Motor neuron (in vitro differentiated cells): ENCODE measurements at regions not wholly inside any gene's neighbourhood (a gene's known extent, or its start where the extent isn't known, plus 50 kb on each side); places are given as distances from the start of the nearest gene placed in this dataset.

Source experiments
- ATAC-seq, 8 experiments: fragments of 200-7000 bp; cut with Tn5 transposase; replicated peaks in 6 of 8; 2 replicates each; pipeline ENCODE4 v1.8.0; 2021; ENCODE audit warnings: mild to moderate bottlenecking in 8 of 8, moderate library complexity in 8 of 8
- H3K27ac ChIP-seq, 2 donors: fragments of 250-450 bp; sonication (Bioruptor Pico); 2 replicates each; pipeline ENCODE4 v1.9.0; 2021; ENCODE audit warnings: antibody characterized with exemption in 2 of 2, mild to moderate bottlenecking in 2 of 2, moderate library complexity in 1 of 2
- H3K4me1 ChIP-seq, 2 donors: fragments of 250-450 bp; sonication (Bioruptor Pico); replicated peaks in 1 of 2; 2 replicates each; pipeline ENCODE4 v1.6.1; 2021; ENCODE audit warnings: antibody characterized with exemption in 2 of 2, mild to moderate bottlenecking in 2 of 2, moderate library complexity in 1 of 2
- H3K4me3 ChIP-seq, 5 donors: fragments of 250-450 bp; sonication (Bioruptor Pico); 2 replicates each; pipeline ENCODE4 v1.9.0; 2021; ENCODE audit warnings: antibody characterized with exemption in 5 of 5, mild to moderate bottlenecking in 5 of 5, moderate library complexity in 4 of 5
- WGBS, 10 experiments: fragments of 450-650 bp; shearing (Covaris generic); methylation state at CpG; one replicate each; pipeline ENCODE4 v1.0.0; 2022; 5-methylcytosine and 5-hydroxymethylcytosine counted together
- in situ Hi-C, 9 experiments: fragments of 400-800 bp; cut with MboI; loops; one replicate each; pipeline ENCODE4 v1.15.0; 2021; ENCODE audit warnings: low sequenced_read_pairs in 9 of 9, low pct_unique_long_range_greater_than_20kb in 2 of 9; ENCODE audit not compliant: unreplicated experiment in 9 of 9

GRCh38 chr12:116456330-116457082 lies 102.7 kb upstream of the MAP1LC3B2 start:
- Histone ChIP-seq H3K27ac (peak overlapping the region; percentile 42 to 76), H3K4me1 (peaks cover 30 to 37% of the 10 kb centered on the region in 2 donors), H3K4me3 (no peak overlapping the region)
- WGBS, 10 experiments, result 4 to 100% (median 74%) methylated on average over 1 to 15 of the region's 15 CpGs
- in situ Hi-C loops, result no loop called here
- ATAC-seq, result peak in 4 of 8 experiments; percentile 13 to 68 (median 38)

- Histone ChIP-seq H3K4me3 (no peak overlapping the region), H3K27ac (no peak overlapping the region), H3K4me1 (peaks cover 30 to 37% of the 10 kb centered on the region in 2 donors)
- ATAC-seq, result no peak
- in situ Hi-C loops, result no loop called here
- 92 to 100% (median 93%) methylated on average over 2 to 7 of the region's 12 CpGs; no CpG with 5 or more reads in 7 of the 10 experiments for WGBS, 10 experiments
These were observed 100.7 kb upstream of the MAP1LC3B2 start for GRCh38 chr12:116458492-116458891.

- in situ Hi-C loops, result no loop called here
- Histone ChIP-seq H3K4me3 (no peak overlapping the region), H3K27ac (no peak overlapping the region), H3K4me1 (peaks cover 30 to 37% of the 10 kb centered on the region in 2 donors)
- WGBS, 10 experiments, result 70 to 93% (median 81%) methylated on average over 1 to 6 of the region's 21 CpGs; no CpG with 5 or more reads in 3 of the 10 experiments
- ATAC-seq, result peak in 1 of 8 experiments; percentile 2
These were observed 99.9 kb upstream of the MAP1LC3B2 start for GRCh38 chr12:116459011-116459875.

DNA sequence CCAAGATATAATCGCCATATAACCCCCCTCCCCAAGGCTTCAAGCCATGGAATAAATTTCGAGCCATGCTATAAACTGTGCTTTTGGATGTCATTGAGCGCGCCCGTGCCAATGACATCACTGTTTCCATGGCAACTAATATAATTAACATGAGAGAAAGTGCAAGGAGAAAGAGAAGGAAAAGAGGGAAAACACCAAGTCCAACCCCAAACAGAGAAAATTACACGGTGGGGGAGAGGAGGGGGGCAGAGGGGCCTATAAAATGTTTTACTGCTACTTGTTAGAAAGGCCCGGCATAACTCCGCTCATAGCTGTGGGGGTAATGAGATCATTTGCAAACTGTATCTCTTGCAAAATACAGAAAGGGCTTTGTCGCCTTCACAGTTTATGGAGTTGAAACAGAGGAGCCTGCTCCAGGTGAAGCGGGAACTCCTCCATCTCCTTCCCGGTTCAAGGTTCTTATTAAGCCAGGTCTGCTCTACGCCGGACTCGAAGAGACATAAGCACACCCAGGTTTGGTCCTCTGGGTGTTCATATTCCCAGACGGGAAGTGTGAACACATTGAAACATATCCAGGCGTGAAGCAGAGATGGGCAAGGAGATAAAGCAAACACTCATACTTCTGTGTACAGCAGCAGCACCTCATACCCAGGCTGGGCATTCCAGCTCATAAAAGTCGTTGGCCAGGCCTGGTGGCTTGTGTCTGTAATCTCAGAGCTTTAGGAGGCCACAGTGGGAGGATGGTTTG lies 99.1 kb upstream of the MAP1LC3B2 start:
- no peak overlapping the region for H3K4me3 ChIP-seq
- ATAC-seq, result peak in 5 of 8 experiments; percentile 12 to 49 (median 25)
- peak overlapping the region in 1 of 2 donors; percentile 39 for H3K27ac ChIP-seq
- H3K4me1 ChIP-seq, result peaks cover 30 to 35% of the 10 kb centered on the region in 2 donors
- in situ Hi-C loops, result no loop called here
- 0 to 80% (median 57%) methylated on average over 1 to 15 of the region's 17 CpGs; no CpG with 5 or more reads in 1 of the 10 experiments for WGBS, 10 experiments

DNA sequence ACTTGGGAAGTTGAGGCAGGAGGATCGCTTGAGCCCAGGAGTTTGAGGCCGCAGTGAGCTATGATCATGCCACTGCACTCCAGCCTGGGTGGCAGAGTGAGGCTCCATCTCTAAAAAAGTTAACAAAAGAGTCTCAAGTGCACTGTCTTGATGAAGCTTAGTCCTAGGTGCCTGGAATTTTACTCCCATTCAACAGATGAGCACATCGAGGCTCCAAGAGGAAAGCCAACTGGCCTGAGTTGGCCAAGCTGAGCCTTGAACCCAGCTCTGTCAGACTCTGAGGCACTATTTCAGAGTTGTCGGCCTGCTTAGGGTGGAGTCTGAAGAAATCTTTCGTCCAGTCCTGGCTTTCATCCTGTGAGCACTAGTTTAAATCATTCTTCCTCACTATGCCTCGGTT lies 98.1 kb upstream of the MAP1LC3B2 start:
- Histone ChIP-seq H3K4me1 (peaks cover 23 to 26% of the 10 kb centered on the region in 2 donors), H3K4me3 (no peak overlapping the region), H3K27ac (no peak overlapping the region)
- 90 to 100% (median 100%) methylated on average over 1 to 4 of the region's 6 CpGs; no CpG with 5 or more reads in 5 of the 10 experiments for WGBS, 10 experiments
- ATAC-seq, result no peak
- in situ Hi-C loops, result no loop called here

GRCh38 chr12:116463366-116463765 lies 95.8 kb upstream of the MAP1LC3B2 start:
- Histone ChIP-seq H3K4me1 (peaks cover 13 to 16% of the 10 kb centered on the region in 2 donors), H3K4me3 (no peak overlapping the region), H3K27ac (no peak overlapping the region)
- no peak for ATAC-seq
- 80 to 100% (median 90%) methylated on average over 1 of the region's 1 CpG; no CpG with 5 or more reads in 6 of the 10 experiments for WGBS, 10 experiments
- in situ Hi-C loops, result no loop called here

DNA sequence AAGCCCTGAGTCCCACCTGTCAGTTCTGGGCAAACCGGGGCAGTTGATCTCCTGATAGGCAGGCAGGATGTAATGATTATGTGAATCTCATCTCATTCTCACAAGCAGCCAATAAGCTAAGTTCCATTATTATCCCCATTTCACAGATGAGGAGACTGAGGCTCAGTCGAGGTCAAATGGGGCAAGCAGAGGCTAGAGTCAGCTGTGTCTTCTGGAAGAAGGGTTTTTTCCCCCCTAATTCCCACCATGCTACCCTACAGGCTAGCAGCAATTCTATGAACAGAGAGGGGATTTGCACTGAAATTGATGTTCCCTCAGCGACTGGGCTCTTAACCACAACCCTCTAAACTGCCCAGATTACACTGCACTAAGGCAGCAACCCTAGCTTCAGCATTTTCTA lies 93.8 kb upstream of the MAP1LC3B2 start:
- no peak for ATAC-seq
- H3K4me3 ChIP-seq, result no peak overlapping the region
- peaks cover 3 to 4% of the 10 kb centered on the region in 2 donors for H3K4me1 ChIP-seq
- 49 to 100% (median 83%) methylated on average over 1 to 3 of the region's 3 CpGs; no CpG with 5 or more reads in 4 of the 10 experiments for WGBS, 10 experiments
- in situ Hi-C loops, result no loop called here
- H3K27ac ChIP-seq, result no peak overlapping the region

DNA sequence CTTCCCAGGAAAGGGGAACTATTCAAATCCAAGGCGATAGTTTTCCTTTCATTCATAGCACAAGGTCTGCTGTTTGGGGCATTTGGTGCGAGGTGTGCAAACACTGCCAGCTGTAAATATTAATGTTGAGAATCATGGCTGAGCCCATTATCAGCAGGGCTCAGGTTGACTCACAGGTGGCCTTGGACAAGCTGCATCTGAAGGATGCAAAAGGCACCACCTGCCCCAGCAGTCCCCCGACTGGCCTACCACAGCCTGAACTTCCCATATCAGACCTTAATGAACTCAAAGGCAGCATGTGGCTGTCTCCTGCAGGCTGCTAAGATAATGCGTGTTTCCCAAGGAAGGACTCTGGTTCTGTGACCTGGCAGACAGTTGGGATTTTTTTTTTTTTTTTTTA lies 93.3 kb upstream of the MAP1LC3B2 start:
- in situ Hi-C loops, result no loop called here
- ATAC-seq, result no peak
- H3K4me1 ChIP-seq, result peaks cover 0 to 2% of the 10 kb centered on the region in 2 donors
- no peak overlapping the region for H3K27ac ChIP-seq
- WGBS, 10 experiments, result 83 to 94% (median 87%) methylated on average over 1 to 4 of the region's 4 CpGs; no CpG with 5 or more reads in 6 of the 10 experiments
- H3K4me3 ChIP-seq, result no peak overlapping the region

GRCh38 chr12:116466536-116466935 lies 92.6 kb upstream of the MAP1LC3B2 start:
- in situ Hi-C loops, result no loop called here
- no peak overlapping the region for H3K4me3 ChIP-seq
- peak in 3 of 8 experiments; percentile 15 to 46 (median 42) for ATAC-seq
- H3K4me1 ChIP-seq, result peaks cover 0 to 2% of the 10 kb centered on the region in 2 donors
- no peak overlapping the region for H3K27ac ChIP-seq
- 44 to 100% (median 77%) methylated on average over 1 to 3 of the region's 3 CpGs; no CpG with 5 or more reads in 2 of the 10 experiments for WGBS, 10 experiments

- ATAC-seq, result no peak
- in situ Hi-C loops, result no loop called here
- Histone ChIP-seq H3K4me1 (peaks cover 0 to 2% of the 10 kb centered on the region in 2 donors), H3K27ac (no peak overlapping the region), H3K4me3 (no peak overlapping the region)
- 43 to 100% (median 84%) methylated on average over 1 to 3 of the region's 3 CpGs for WGBS, 10 experiments
These were observed 89.8 kb upstream of the MAP1LC3B2 start for GRCh38 chr12:116469344-116469743.

DNA sequence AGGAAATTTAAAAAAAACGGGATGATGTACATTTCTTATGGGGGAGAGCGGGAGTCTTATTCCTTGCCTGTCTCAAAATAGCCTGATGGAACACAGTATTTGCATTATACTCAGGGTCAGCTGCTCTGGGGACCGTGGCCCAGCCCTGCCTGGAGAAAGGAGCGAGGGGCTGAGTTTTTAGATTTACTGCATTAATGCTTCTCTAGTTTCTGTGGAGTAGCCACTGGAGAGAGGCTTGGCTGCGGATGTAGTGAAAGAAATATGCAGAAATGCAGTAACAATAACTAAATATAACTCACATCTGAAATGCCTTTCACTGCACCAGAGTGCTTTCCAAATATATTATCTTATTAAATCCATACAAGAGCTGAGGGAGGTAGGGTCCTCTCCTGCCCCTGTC lies 87.6 kb upstream of the MAP1LC3B2 start:
- ATAC-seq, result peak in 1 of 8 experiments; percentile 77
- no peaks in the 10 kb centered on the region for H3K4me1 ChIP-seq
- H3K4me3 ChIP-seq, result no peak overlapping the region
- in situ Hi-C loops, result no loop called here
- no peak overlapping the region for H3K27ac ChIP-seq
- 34 to 86% (median 78%) methylated on average over 1 to 5 of the region's 5 CpGs for WGBS, 10 experiments

- no peak for ATAC-seq
- no peak overlapping the region for H3K27ac ChIP-seq
- no peaks in the 10 kb centered on the region for H3K4me1 ChIP-seq
- in situ Hi-C loops, result no loop called here
- WGBS, 10 experiments, result 40 to 89% (median 63%) methylated on average over 1 to 3 of the region's 4 CpGs; no CpG with 5 or more reads in 3 of the 10 experiments
- H3K4me3 ChIP-seq, result no peak overlapping the region
These were observed 87.0 kb upstream of the MAP1LC3B2 start for GRCh38 chr12:116472193-116472592.
